Stimulated activated naive B cell treated with anti-CD40 and anti-IgM and Interleukin-4, amounts not matched to agents 10 μg/mL and 1 μg/mL and 100 μg/mL, for 72 hours (primary cell): ENCODE measurements at regions not wholly inside any gene's neighbourhood (a gene's known extent, or its start where the extent isn't known, plus 50 kb on each side); places are given as distances from the start of the nearest gene placed in this dataset.
"Not testable (repeated sequence)": the region's sequence is repeated elsewhere in the genome, so short reads cannot be mapped to it uniquely, and the experiment has no call there.

Experiments
- ATAC-seq, 2 donors: fragments of 150-1000 bp; cut with Tn5 transposase; replicated peaks; 2 replicates each; pipeline ENCODE4 v1.10.0; 2021; ENCODE audit warnings: moderate library complexity in 1 of 2
- DNase-seq: peaks from one replicate; pipeline ENCODE4 v3.0.0; 2021
- H3K27ac Mint-ChIP-seq: one replicate; pipeline ENCODE4 v1.8.0; 2022; ENCODE audit warnings: mild to moderate bottlenecking, mixed read lengths
- H3K27me3 Mint-ChIP-seq, 2 donors: one replicate each; pipeline ENCODE4 v1.8.0; 2022; ENCODE audit warnings: mixed read lengths in 2 of 2
- H3K36me3 Mint-ChIP-seq, 2 donors: one replicate each; pipeline ENCODE4 v1.8.0; 2022; ENCODE audit warnings: mixed read lengths in 2 of 2, mild to moderate bottlenecking in 1 of 2
- H3K4me1 Mint-ChIP-seq, 2 donors: one replicate each; pipeline ENCODE4 v1.8.0; 2022; ENCODE audit warnings: mixed read lengths in 2 of 2, mild to moderate bottlenecking in 1 of 2
- H3K4me3 Mint-ChIP-seq, 2 donors: one replicate each; pipeline ENCODE4 v1.8.0; 2022; ENCODE audit warnings: mild to moderate bottlenecking in 2 of 2, mixed read lengths in 2 of 2, moderate library complexity in 1 of 2
- H3K9me3 Mint-ChIP-seq, 2 donors: one replicate each; pipeline ENCODE4 v1.8.0; 2022; ENCODE audit warnings: mixed read lengths in 2 of 2, mild to moderate bottlenecking in 1 of 2

DNA sequence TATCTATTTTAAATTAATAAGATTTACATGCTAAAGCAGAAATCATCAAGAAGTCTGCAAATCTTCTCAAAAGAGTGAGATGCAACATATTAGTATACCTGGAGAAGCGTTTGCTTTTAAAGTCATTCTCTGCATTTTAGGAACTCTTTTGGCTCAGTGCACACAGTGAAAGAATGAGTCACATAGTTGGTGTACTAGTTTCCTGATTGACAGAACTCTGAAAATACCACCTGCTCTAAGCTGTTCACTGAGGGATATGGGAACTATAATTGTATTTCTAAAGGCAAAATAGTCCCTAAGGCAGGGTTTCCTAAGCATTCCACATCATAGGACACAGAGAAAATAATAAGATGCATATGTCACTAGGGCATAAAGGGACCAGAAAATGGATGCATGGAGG lies 838.5 kb downstream of the DIPK2A start:
- Mint-ChIP-seq H3K9me3 (peaks cover 0 to 2% of the 10 kb centered on the region in 2 donors), H3K4me3 (no peak overlapping the region), H3K27me3 (no peaks in the 10 kb centered on the region), H3K36me3 (no peaks in the 10 kb centered on the region), H3K4me1 (no peaks in the 10 kb centered on the region), H3K27ac (no peak overlapping the region)
- DNase-seq, result no peak
- peak in 1 of 2 donors; percentile 21 for ATAC-seq

DNA sequence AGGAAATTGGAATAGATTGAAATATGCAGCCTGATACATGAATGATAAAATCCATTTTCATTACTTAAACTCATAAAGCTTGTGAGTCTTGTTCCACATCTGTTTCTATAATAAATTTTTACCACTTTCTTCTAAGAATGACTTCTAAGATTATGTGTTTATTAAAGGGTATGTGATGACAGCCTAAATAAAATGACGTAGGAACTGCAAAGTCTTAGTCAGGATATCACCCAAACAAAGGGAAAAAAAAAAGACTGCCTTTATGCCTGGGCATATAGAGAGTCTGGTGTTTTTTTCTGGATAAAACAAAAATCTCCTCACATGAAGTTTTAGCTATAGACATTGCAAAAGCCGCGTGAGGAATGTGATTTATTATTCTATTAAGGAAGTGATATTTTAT lies 844.0 kb downstream of the DIPK2A start:
- Mint-ChIP-seq H3K27me3 (no peaks in the 10 kb centered on the region), H3K27ac (no peak overlapping the region), H3K4me1 (no peaks in the 10 kb centered on the region), H3K36me3 (no peaks in the 10 kb centered on the region), H3K9me3 (no peaks in the 10 kb centered on the region), H3K4me3 (no peak overlapping the region)
- DNase-seq, result no peak
- ATAC-seq, result no peak

DNA sequence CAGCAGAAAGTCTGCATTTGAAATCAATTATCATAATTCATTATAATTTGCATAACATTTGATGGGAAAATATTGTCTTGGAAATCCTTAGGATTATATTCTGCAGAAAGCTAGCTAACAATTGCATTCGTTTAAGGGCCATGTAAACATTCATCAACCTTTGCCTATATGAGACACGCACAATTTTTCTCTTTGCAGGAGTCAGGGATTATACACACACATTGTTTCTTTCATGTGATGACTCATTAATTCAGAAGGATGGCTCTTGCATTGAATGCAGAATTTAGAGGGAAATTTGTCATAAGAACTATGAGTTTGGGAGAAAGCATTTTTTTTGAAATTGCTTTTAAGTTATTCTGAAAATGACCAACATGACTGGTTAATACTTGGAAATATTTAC lies 844.7 kb downstream of the DIPK2A start:
- H3K9me3 Mint-ChIP-seq, result no peaks in the 10 kb centered on the region
- no peak overlapping the region for H3K4me3 Mint-ChIP-seq
- H3K4me1 Mint-ChIP-seq, result no peaks in the 10 kb centered on the region
- no peaks in the 10 kb centered on the region for H3K36me3 Mint-ChIP-seq
- no peak overlapping the region for H3K27ac Mint-ChIP-seq
- no peaks in the 10 kb centered on the region for H3K27me3 Mint-ChIP-seq
- ATAC-seq (no peak), DNase-seq (no peak)

DNA sequence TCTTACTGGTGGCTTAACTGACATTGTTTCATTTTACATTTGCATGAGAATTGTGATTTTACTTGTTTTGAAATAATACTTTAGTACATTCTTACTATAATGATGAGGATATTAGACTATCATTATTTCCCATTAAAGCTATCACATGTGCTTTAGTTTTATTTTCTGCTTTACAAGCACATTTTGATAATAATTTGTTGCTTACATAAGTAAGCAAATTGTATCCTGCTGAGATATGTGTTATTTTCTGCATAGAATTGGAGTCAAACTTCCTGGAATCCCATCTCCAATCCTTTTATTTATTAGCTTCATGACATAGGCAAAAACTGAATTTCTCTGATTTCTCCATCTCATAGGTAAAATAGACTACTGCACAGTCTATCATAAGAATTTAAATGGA lies 847.4 kb downstream of the DIPK2A start:
- Mint-ChIP-seq H3K9me3 (no peaks in the 10 kb centered on the region), H3K4me1 (no peaks in the 10 kb centered on the region), H3K27ac (no peak overlapping the region), H3K4me3 (no peak overlapping the region), H3K27me3 (no peaks in the 10 kb centered on the region), H3K36me3 (no peaks in the 10 kb centered on the region)
- no peak for DNase-seq
- no peak for ATAC-seq

DNA sequence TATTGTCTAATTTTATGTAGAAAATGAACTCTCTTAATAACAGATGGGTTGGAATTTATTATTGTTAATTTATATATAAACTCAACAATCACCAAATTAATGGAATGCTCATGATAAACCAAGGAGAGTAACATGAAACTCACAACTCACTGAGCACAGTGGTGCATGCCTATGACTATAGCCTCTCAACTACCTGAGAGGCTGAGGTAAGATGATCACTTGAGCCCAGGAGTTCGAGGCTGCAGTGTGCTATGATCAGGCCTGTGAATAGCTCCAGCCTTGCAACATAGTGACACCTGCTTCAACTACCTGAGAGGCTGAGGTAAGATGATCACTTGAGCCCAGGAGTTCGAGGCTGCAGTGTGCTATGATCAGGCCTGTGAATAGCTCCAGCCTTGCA lies 848.6 kb downstream of the DIPK2A start:
- H3K9me3 Mint-ChIP-seq, H3K4me1 Mint-ChIP-seq, ATAC-seq, H3K4me3 Mint-ChIP-seq, H3K27me3 Mint-ChIP-seq, H3K36me3 Mint-ChIP-seq, DNase-seq, H3K27ac Mint-ChIP-seq: not testable (repeated sequence)

DNA sequence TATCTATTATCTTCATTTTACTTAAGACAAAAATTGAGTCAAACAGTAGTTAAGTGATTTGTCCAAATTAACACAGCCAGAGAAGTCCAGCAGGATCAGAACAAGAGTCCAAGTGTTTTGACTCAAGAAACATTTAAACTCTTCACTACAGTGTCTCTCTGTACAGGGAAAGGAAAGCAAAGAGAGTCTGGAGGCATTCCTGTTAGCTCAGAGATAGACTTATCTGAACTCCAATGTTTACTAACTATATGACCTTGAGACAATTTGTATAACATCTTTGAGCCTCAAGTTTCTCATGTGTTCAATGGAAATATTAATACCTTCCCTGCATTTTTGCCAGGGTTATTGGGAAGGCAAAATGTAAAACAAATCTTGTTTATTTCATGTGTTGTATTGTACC lies 849.1 kb downstream of the DIPK2A start:
- H3K4me1 Mint-ChIP-seq, result no peaks in the 10 kb centered on the region

DNA sequence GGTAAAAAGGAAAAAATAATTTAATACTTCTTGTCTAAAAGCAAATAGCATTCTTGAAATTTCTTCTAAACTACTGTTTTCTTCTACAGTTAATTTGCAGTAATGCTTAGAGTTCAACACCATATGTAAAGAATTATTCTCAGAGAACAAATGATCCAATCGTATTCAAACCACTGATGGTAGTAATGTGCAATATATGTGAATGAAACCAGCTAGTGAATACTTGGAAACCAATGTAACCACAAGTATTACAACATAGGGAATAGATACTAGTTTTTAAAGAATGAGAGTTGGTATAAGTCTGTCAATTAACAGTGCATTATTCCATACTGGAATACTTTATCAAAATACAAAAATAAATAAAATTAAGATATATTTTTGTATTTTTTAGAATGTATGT lies 850.0 kb downstream of the DIPK2A start:
- Mint-ChIP-seq H3K27me3 (no peaks in the 10 kb centered on the region), H3K9me3 (no peaks in the 10 kb centered on the region), H3K36me3 (no peaks in the 10 kb centered on the region), H3K4me3 (no peak overlapping the region), H3K4me1 (no peaks in the 10 kb centered on the region), H3K27ac (no peak overlapping the region)
- DNase-seq (no peak), ATAC-seq (no peak)

More for the DNA sequence above, 849.1 kb downstream of the DIPK2A start:
- H3K27ac Mint-ChIP-seq, result no peak overlapping the region
- H3K27me3 Mint-ChIP-seq, result no peaks in the 10 kb centered on the region
- H3K36me3 Mint-ChIP-seq, result no peaks in the 10 kb centered on the region
- ATAC-seq, result no peak
- DNase-seq, result no peak
- H3K4me3 Mint-ChIP-seq, result no peak overlapping the region
- no peaks in the 10 kb centered on the region for H3K9me3 Mint-ChIP-seq

DNA sequence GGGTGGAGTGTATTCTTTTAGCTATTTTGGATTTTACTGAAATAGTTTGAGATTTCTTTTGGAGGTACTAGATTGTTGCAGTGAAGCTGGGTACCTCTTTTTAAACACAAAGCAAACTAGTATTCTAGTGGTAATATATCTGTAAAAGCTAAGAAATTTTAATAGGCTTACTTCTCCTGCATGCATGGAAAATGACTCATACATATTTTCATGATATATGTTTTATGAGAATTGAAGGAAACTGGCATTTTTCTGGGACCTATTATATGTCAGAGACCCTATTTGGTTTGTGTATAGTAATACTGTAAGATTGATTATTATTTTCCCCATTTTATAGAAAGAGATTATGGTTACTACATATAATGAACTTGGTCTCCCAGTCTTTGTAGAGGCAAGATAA lies 851.0 kb downstream of the DIPK2A start:
- no peaks in the 10 kb centered on the region for H3K9me3 Mint-ChIP-seq
- no peak for DNase-seq
- no peaks in the 10 kb centered on the region for H3K4me1 Mint-ChIP-seq
- no peak for ATAC-seq
- no peak overlapping the region for H3K4me3 Mint-ChIP-seq
- no peak overlapping the region for H3K27ac Mint-ChIP-seq
- no peaks in the 10 kb centered on the region for H3K36me3 Mint-ChIP-seq
- no peaks in the 10 kb centered on the region for H3K27me3 Mint-ChIP-seq

DNA sequence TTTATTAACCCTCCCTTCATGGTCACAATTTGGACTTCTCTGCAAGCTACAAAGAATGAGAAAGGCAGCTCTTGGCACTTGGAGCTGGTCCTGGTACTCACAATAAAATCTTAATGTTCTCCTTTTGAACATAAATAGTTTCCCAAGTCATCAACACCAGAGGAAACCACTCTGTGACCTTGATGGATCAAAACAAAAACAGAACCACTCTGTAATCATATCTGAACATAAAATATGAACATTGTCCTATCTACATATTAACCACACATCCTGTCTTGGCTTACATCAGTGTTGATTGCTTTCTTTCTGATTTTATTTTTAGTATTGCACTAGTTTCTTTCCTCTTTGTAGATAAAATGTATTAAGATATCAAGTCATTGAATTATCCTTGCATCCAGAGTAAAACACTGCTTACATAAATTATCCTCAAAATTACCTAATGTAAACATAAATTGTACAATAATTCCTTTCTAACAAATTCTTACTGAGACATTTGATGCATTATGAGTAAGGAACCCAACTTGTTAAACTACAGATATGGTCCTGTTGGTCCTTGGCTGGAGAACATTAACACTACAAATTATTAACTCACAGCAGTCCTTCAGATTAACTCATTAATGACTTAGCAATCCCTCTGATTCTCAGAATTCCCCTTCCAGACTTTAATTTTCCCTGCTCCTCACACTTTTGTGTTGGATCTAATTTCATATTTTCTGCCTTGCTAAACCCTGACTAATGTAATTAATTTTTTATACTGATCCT lies 860.5 kb downstream of the DIPK2A start:
- no peaks in the 10 kb centered on the region for H3K36me3 Mint-ChIP-seq
- peaks cover 4 to 18% of the 10 kb centered on the region in 2 donors for H3K9me3 Mint-ChIP-seq
- H3K4me3 Mint-ChIP-seq, result no peak overlapping the region
- no peak overlapping the region for H3K27ac Mint-ChIP-seq
- no peaks in the 10 kb centered on the region for H3K4me1 Mint-ChIP-seq
- ATAC-seq, result no peak
- no peak for DNase-seq
- no peaks in the 10 kb centered on the region for H3K27me3 Mint-ChIP-seq

DNA sequence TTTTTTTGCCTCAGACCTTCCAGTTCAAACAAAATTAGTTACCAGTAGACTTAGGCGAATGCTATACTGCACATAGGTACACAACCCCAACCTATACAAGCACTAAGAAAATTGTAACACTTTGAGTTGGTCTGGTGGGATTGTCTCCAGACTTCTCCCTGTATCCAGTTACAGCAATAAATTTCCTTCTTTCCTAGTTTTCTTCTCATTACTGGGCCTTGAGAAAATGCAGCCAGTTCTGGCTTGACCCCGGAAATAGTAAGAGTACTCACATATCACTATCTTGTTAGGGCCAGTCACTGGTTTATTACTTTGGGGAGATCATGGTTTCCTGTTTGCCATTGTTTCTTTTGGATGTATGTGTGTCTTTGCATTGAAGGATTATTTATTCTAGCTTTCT lies 868.4 kb downstream of the DIPK2A start:
- Mint-ChIP-seq H3K4me3 (no peak overlapping the region), H3K9me3 (peaks cover 12 to 21% of the 10 kb centered on the region in 2 donors), H3K36me3 (no peaks in the 10 kb centered on the region), H3K27me3 (no peaks in the 10 kb centered on the region), H3K4me1 (no peaks in the 10 kb centered on the region), H3K27ac (no peak overlapping the region)
- ATAC-seq, result no peak
- DNase-seq, result no peak

DNA sequence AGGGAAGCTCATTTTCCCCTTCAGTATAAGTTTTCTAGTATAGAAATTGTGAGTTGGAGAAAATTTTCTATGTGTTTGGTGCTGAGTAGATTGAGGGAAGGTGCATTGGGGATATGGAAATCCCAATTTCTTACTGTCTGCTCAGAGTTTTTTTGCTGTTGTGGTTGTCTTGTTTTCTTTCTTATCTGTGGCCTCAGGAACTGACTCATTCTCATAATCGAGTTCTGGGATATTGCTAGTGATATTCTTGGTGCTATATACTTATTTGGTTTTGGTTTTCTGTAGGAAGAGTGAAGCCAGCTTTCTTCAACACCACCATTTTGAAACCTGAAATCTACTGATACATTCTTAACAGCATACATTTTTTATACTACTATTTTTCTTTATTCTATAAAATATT lies 869.2 kb downstream of the DIPK2A start:
- Mint-ChIP-seq H3K36me3 (no peaks in the 10 kb centered on the region), H3K27ac (no peak overlapping the region), H3K27me3 (no peaks in the 10 kb centered on the region), H3K9me3 (peaks cover 12 to 13% of the 10 kb centered on the region in 2 donors), H3K4me1 (no peaks in the 10 kb centered on the region), H3K4me3 (no peak overlapping the region)
- ATAC-seq, result no peak
- no peak for DNase-seq

DNA sequence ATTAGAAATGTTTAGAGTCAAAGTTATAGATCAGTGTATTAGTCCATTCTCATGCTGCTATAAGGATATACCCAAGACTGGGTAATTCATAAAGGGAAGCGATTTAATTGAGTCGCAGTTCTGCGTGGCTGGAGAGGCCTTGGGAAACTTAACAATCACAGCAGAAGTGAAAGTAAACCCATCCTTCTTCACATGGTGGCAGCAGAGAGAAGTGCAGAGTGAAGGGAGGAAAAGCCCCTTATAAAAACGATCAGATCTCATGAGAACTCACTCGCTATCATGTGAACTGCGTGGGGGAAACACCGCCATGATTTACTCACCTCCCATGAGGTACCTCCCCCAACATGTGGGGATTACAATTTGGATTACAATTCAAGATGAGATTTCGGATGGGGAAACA lies 871.5 kb downstream of the DIPK2A start:
- DNase-seq, result no peak
- H3K27me3 Mint-ChIP-seq, result no peaks in the 10 kb centered on the region
- no peak overlapping the region for H3K27ac Mint-ChIP-seq
- no peaks in the 10 kb centered on the region for H3K36me3 Mint-ChIP-seq
- H3K9me3 Mint-ChIP-seq, result peaks cover 7 to 13% of the 10 kb centered on the region in 2 donors
- ATAC-seq, result no peak
- no peak overlapping the region for H3K4me3 Mint-ChIP-seq
- no peaks in the 10 kb centered on the region for H3K4me1 Mint-ChIP-seq

DNA sequence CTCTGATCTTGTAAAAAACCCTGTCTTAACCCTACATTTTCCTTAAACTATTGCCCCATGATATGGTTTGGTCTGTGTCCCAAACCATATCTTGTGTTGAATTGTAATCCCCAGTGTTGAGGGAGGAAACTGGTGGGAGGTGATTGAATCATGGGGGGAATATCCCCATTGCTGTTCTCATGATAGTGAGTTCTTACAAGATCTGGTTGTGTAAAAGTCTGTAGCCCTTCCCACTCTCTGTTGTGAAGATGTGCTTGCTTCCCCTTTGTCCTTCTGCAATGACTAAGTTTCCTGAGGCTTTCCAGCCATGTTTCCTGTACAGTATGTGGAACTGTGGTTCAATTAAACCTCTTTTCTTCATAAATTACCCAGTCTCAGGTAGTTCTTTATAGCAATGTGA lies 881.4 kb downstream of the DIPK2A start:
- Mint-ChIP-seq H3K27ac (no peak overlapping the region), H3K27me3 (no peaks in the 10 kb centered on the region), H3K4me3 (no peak overlapping the region), H3K36me3 (no peaks in the 10 kb centered on the region), H3K9me3 (no peaks in the 10 kb centered on the region), H3K4me1 (no peaks in the 10 kb centered on the region)
- ATAC-seq (no peak), DNase-seq (no peak)

DNA sequence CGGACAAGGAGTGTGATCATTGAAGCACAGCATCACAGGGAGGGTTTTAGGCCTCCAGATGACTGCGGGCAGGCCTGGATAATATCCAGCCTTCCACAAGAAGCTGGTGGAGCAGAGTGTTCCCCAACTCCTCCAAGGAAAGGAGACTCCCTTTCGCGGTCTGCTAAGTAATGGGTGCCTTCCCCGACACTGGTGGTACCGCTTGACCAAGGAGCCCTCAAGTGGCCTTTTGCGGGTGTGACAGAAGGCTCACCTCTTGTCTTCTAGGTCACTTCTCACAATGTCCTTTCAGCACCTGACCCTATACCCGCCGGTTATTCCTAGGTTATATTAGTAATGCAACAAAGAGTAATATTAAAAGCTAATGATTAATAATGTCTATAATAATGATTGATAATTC lies 882.4 kb downstream of the DIPK2A start:
- H3K27me3 Mint-ChIP-seq, result not testable (repeated sequence)

DNA sequence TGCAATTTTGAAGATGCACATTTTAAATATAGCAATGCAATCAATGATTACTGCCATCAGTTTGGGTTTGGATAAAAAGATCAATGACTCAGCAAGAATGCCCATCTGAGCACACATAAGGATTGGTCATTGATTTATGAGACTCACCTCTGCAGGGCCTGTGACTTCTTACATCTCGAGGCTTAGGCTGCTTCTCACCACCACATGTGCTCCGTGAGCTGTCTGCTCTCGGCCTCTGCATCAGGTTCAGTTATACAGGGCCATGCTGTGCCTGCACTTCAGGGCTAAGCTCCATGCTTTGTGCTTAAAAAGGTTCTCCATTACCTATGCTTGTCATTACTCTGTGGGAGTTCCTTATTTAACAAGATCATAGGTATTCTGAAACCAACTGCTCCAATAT lies 887.5 kb downstream of the DIPK2A start:
- Mint-ChIP-seq H3K27ac (no peak overlapping the region), H3K4me1 (no peaks in the 10 kb centered on the region), H3K36me3 (no peaks in the 10 kb centered on the region), H3K4me3 (no peak overlapping the region), H3K9me3 (no peaks in the 10 kb centered on the region), H3K27me3 (no peaks in the 10 kb centered on the region)
- DNase-seq (no peak), ATAC-seq (no peak)

More for the DNA sequence above, 882.4 kb downstream of the DIPK2A start:
- not testable (repeated sequence) for H3K36me3 Mint-ChIP-seq, ATAC-seq, H3K4me1 Mint-ChIP-seq, DNase-seq, H3K9me3 Mint-ChIP-seq, H3K4me3 Mint-ChIP-seq, H3K27ac Mint-ChIP-seq

DNA sequence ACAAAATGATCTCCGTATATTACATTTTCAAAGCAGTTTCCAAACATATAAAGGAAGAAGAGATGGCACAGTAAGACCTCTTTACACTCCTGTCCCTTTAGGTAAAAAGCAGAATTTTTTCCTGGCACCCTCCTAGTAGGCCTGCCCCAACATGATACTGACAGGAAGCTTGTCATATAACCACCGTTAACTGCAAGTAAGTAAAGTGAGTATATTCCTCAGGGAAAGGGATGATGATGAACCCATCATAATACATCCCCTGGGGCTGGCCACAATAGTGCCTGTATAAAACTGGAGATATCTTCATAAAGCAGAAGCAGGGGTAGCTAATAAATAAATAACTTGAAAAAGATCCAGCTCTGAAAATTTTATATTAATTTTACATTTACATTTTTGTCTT lies 893.0 kb downstream of the DIPK2A start:
- DNase-seq, result no peak
- ATAC-seq, result no peak
- Mint-ChIP-seq H3K27me3 (no peaks in the 10 kb centered on the region), H3K36me3 (no peaks in the 10 kb centered on the region), H3K4me1 (no peaks in the 10 kb centered on the region), H3K27ac (no peak overlapping the region), H3K9me3 (no peaks in the 10 kb centered on the region), H3K4me3 (no peak overlapping the region)
